ENCODE measurements at regions not wholly inside any gene's neighbourhood (a gene's known extent, or its start where the extent isn't known, plus 50 kb on each side); places are given as distances from the start of the nearest gene placed in this dataset.
"Not testable (repeated sequence)": the region's sequence is repeated elsewhere in the genome, so short reads cannot be mapped to it uniquely, and the experiment has no call there.

- Histone ChIP-seq H3K4me3 (no peak overlapping the region), H3K4me2 (ENCODE audit: control insufficient read depth, insufficient read depth) (no peak overlapping the region), H3K27ac (ENCODE audit: control insufficient read depth, insufficient read depth) (no peak overlapping the region), H3K4me1 (ENCODE audit: control insufficient read depth, insufficient read depth, low read length) (no peaks in the 10 kb centered on the region), H2AFZ (ENCODE audit: control insufficient read depth, low read depth, low read length) (no peak overlapping the region), H3K27me3 (replicated peaks in 1 of 2; ENCODE audit: control insufficient read depth in 2 of 2, insufficient read depth in 2 of 2, low read length in 1 of 2) (no peaks in the 10 kb centered on the region), H3K9me3 (replicated peaks; ENCODE audit: control insufficient read depth, insufficient read depth, low read length) (no peaks in the 10 kb centered on the region), H3K9ac (ENCODE audit: control insufficient read depth, insufficient read depth, low read length) (no peak overlapping the region), H4K20me1 (ENCODE audit: control insufficient read depth, insufficient read depth) (no peaks in the 10 kb centered on the region), H3K79me2 (ENCODE audit: control insufficient read depth, insufficient read depth, low read length) (no peaks in the 10 kb centered on the region), H3K36me3 (ENCODE audit: control insufficient read depth in 2 of 2, insufficient read depth in 2 of 2, low read length in 1 of 2) (no peaks in the 10 kb centered on the region)
- in situ Hi-C loops (cut with MboI) = no loop called here
- ATAC-seq = no peak
- ChIA-PET CTCF (no interaction called here), RAD21 (ENCODE audit: unreplicated experiment) (no interaction called here), POLR2A (no interaction called here), SMC1A (ENCODE audit: uncharacterized antibody, unreplicated experiment) (interaction anchor here (1.1 kb wide), 1 partner anchor 11 kb away, joined by 3 read pairs; no protein-coding TSS in a partner anchor)
- intact Hi-C loops (cut with micrococcal nuclease; ENCODE audit: unreplicated experiment) = no loop called here
- 2% methylated on average over 3 of the region's 3 CpGs for WGBS (ENCODE audit: insufficient coverage, insufficient replicate concordance, low lambda C conversion rate, missing lambda C conversion rate)
- TF ChIP-seq RAD21 (IDR thresholded peaks at IDR 0.05; ENCODE audit: insufficient read depth, low read depth, low read length) (0 out of 2 replicates have a peak, but pooled peaks have one; percentile 18), MAX (IDR thresholded peaks at IDR 0.05; ENCODE audit: low read depth, low read length) (no peak)
- DNase-seq (ENCODE audit: low read depth, low spot score) = no peak
- no peak for FAIRE-seq
- BruUV-seq (replicated peaks) = no TSS peak
These were observed 1661.9 kb upstream of the PIK3C3 start for GRCh38 chr18:40292985-40293710.

GRCh38 chr18:40283560-40283959 is 1671.5 kb upstream of the PIK3C3 start:
- TF ChIP-seq REST (IDR thresholded peaks at IDR 0.05; ENCODE audit: low read depth, low read length) (no peak), GABPA (IDR thresholded peaks at IDR 0.05; ENCODE audit: low read depth) (no peak)
- no peaks in the 10 kb centered on the region for H3K79me2 ChIP-seq (ENCODE audit: control insufficient read depth, insufficient read depth, low read length)
- POLR2A ChIA-PET = interaction anchor here (0.6 kb wide), 1 partner anchor 38 kb away, joined by 3 read pairs; no protein-coding TSS in a partner anchor
- H3K4me2 ChIP-seq (ENCODE audit: control insufficient read depth, insufficient read depth) = no peak overlapping the region
- CTCF ChIA-PET = no interaction called here
- no peaks in the 10 kb centered on the region for H4K20me1 ChIP-seq (ENCODE audit: control insufficient read depth, insufficient read depth)
- RAD21 ChIA-PET (ENCODE audit: unreplicated experiment) = interaction anchor here (0.6 kb wide), 1 partner anchor 446 kb away, joined by 3 read pairs; no protein-coding TSS in a partner anchor
- H3K27me3 ChIP-seq (replicated peaks in 1 of 2; ENCODE audit: control insufficient read depth in 2 of 2, insufficient read depth in 2 of 2, low read length in 1 of 2) = no peaks in the 10 kb centered on the region
- H3K27ac ChIP-seq (ENCODE audit: control insufficient read depth, insufficient read depth) = no peak overlapping the region
- ATAC-seq (no peak), DNase-seq (ENCODE audit: low read depth, low spot score) (no peak), FAIRE-seq (no peak)
- no peaks in the 10 kb centered on the region for H3K4me1 ChIP-seq (ENCODE audit: control insufficient read depth, insufficient read depth, low read length)
- H3K9ac ChIP-seq (ENCODE audit: control insufficient read depth, insufficient read depth, low read length) = no peak overlapping the region
- intact Hi-C loops (cut with micrococcal nuclease; ENCODE audit: unreplicated experiment) = no loop called here
- 100% methylated on average over 2 of the region's 2 CpGs for WGBS (ENCODE audit: insufficient coverage, insufficient replicate concordance, low lambda C conversion rate, missing lambda C conversion rate)
- no peaks in the 10 kb centered on the region for H3K9me3 ChIP-seq (replicated peaks; ENCODE audit: control insufficient read depth, insufficient read depth, low read length)
- H2AFZ ChIP-seq (ENCODE audit: control insufficient read depth, low read depth, low read length) = no peak overlapping the region
- H3K36me3 ChIP-seq (ENCODE audit: control insufficient read depth in 2 of 2, insufficient read depth in 2 of 2, low read length in 1 of 2) = no peaks in the 10 kb centered on the region
- no TSS peak for BruUV-seq (replicated peaks)
- in situ Hi-C loops (cut with MboI) = no loop called here
- SMC1A ChIA-PET (ENCODE audit: uncharacterized antibody, unreplicated experiment) = interaction anchor here (0.8 to 0.9 kb wide), 2 partner anchors 11 to 17 kb away, joined by 3 read pairs; no protein-coding TSS in a partner anchor
- H3K4me3 ChIP-seq = no peak overlapping the region

DNA sequence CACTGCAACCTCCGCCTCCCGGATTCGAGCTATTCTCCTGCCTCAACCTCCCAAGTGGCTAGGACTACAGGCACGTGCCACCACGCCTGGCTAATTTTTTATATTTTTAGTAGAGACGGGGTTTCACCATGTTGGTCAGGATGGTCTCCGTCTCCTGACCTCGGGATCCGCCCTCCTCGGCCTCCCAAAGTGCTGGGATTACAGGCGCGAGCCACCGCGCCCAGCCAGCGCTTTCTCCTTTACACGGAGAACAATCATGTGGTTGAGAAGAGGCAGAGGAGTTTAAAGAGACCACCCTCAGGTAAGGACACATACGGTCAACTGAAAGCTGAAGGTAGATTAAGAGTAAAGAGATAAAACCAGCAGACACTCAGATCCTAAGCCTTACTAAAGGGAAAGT is 1673.7 kb upstream of the PIK3C3 start:
- H3K9ac ChIP-seq (ENCODE audit: control insufficient read depth, insufficient read depth, low read length); POLR2A ChIA-PET; H4K20me1 ChIP-seq (ENCODE audit: control insufficient read depth, insufficient read depth); FAIRE-seq; H3K4me2 ChIP-seq (ENCODE audit: control insufficient read depth, insufficient read depth); intact Hi-C loops (cut with micrococcal nuclease; ENCODE audit: unreplicated experiment); H3K27me3 ChIP-seq (replicated peaks in 1 of 2; ENCODE audit: control insufficient read depth in 2 of 2, insufficient read depth in 2 of 2, low read length in 1 of 2); H3K4me3 ChIP-seq; BruUV-seq (replicated peaks); SMC1A ChIA-PET (ENCODE audit: uncharacterized antibody, unreplicated experiment); H2AFZ ChIP-seq (ENCODE audit: control insufficient read depth, low read depth, low read length); CTCF ChIA-PET; H3K4me1 ChIP-seq (ENCODE audit: control insufficient read depth, insufficient read depth, low read length); in situ Hi-C loops (cut with MboI); H3K27ac ChIP-seq (ENCODE audit: control insufficient read depth, insufficient read depth); H3K36me3 ChIP-seq (ENCODE audit: control insufficient read depth in 2 of 2, insufficient read depth in 2 of 2, low read length in 1 of 2); ATAC-seq; H3K9me3 ChIP-seq (replicated peaks; ENCODE audit: control insufficient read depth, insufficient read depth, low read length); DNase-seq (ENCODE audit: low read depth, low spot score); H3K79me2 ChIP-seq (ENCODE audit: control insufficient read depth, insufficient read depth, low read length): not testable (repeated sequence)
- 59% methylated on average over 17 of the region's 17 CpGs for WGBS (ENCODE audit: insufficient coverage, insufficient replicate concordance, low lambda C conversion rate, missing lambda C conversion rate)
- RAD21 ChIA-PET (ENCODE audit: unreplicated experiment) = interaction anchor here (0.9 kb wide), 1 partner anchor 13 kb away, joined by 3 read pairs; no protein-coding TSS in a partner anchor

All from GM12878 (cell line).